SK-N-SH (cell line): ENCODE measurements at regions not wholly inside any gene's neighbourhood (a gene's known extent, or its start where the extent isn't known, plus 50 kb on each side); places are given as distances from the start of the nearest gene placed in this dataset.

Experiments
- CTCF ChIP-seq: fragments of 200-600 bp; sonication (generic); IDR thresholded peaks from 2 replicates; pipeline ENCODE4 v1.6.1; 2017; ENCODE audit warnings: antibody characterized with exemption, mild to moderate bottlenecking, moderate library complexity
- EP300 ChIP-seq, 2 experiments: IDR thresholded peaks; 2 replicates each; pipeline versions ENCODE4 v1.4.0 to v1.6.1; 2012; ENCODE audit warnings: borderline replicate concordance in 1 of 2, low read depth in 1 of 2, low read length in 1 of 2
- FOSL2 ChIP-seq: IDR thresholded peaks from 2 replicates; pipeline ENCODE4 v1.4.0; 2012; ENCODE audit warnings: low read depth, mild to moderate bottlenecking, moderate library complexity, borderline replicate concordance
- MXI1 ChIP-seq: IDR thresholded peaks from 2 replicates; pipeline ENCODE4 v1.6.1; 2012; ENCODE audit warnings: mild to moderate bottlenecking, low read depth, low read length, improper control_type of control experiment
- SMC3 ChIP-seq: IDR thresholded peaks from 2 replicates; pipeline ENCODE4 v1.6.1; 2012; ENCODE audit warnings: low read depth, low read length, improper control_type of control experiment

GRCh38 chr18:7497081-7497480 is 70.0 kb upstream of the PTPRM start:
- no peak for TF ChIP-seq FOSL2
- TF ChIP-seq CTCF, result no peak
- no peak for TF ChIP-seq EP300 (IDR thresholded peaks at IDR 0.05; ENCODE audit: borderline replicate concordance in 1 of 2, low read depth in 1 of 2, low read length in 1 of 2)
- no peak for TF ChIP-seq MXI1
- TF ChIP-seq SMC3, result no peak
